H4 (cell line): ENCODE measurements at regions not wholly inside any gene's neighbourhood (a gene's known extent, or its start where the extent isn't known, plus 50 kb on each side); places are given as distances from the start of the nearest gene placed in this dataset.

Experiments
- DNase-seq: peaks from one replicate; pipeline ENCODE4 v3.0.0-alpha.2; 2015; ENCODE audit warnings: low spot score

DNA sequence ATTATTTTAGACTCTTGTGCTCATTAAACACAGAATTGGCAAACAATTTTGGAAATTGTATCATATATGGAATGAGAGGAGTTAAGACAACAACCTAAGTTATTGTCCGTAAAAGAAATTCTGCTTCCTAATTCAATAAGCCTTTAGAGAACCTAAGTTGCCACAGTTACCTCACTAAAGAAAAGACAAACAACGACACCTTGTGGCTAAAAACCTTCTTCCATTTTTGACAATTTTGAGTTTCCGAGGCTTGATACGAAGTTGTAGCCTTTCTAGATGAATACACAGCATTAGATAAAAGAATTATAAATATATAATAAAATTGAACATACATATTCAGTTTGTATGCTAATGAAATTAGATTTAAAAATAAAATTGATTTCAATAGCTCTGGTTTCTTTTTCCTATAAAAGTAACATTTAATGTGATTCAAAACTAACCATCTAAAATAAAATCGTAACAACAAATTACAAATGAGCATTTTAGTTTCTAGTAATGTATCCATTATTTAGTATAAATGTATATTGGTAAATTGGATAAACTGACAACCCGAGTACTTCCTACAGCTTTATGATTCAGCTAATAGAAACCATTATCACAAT lies 275.1 kb downstream of the GPM6A start:
- DNase-seq, result peak; percentile 63

DNA sequence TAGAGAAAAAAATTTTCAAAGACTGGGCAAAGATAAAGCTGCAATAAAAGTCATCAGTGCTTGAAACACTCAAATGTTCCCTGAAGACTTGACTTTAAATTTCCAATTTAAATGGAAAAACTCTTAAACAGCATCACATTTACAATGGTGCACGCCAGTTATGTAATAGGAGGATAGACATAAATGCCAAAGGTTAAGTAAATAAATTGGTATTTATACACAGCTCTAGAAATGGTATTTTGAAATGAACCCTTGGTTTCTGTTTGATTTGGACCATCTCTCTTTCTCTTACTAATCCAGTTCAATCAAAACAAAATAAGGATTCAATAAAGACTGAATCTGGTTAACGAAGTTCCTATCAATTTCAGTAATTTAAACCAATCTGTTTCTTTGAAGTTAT lies 272.6 kb downstream of the GPM6A start:
- no peak for DNase-seq

DNA sequence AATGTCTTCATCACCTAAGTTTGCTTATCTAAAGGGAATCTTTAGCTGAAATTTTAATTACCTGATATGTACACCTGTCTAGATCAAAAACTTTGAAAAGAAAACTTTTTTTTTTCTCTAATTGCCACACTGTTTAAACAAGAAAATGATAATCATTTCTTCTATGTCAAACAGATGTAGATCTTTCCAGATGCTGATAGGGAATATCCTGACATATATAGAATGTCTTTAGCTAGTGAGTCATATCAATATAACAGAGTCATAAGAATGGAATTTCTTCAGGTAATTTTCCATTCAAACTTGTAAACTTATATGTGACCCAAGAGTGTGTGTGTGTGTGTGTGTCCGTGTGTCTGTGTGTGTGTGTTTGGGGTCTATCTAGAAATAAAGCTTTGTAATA lies 271.9 kb downstream of the GPM6A start:
- no peak for DNase-seq

DNA sequence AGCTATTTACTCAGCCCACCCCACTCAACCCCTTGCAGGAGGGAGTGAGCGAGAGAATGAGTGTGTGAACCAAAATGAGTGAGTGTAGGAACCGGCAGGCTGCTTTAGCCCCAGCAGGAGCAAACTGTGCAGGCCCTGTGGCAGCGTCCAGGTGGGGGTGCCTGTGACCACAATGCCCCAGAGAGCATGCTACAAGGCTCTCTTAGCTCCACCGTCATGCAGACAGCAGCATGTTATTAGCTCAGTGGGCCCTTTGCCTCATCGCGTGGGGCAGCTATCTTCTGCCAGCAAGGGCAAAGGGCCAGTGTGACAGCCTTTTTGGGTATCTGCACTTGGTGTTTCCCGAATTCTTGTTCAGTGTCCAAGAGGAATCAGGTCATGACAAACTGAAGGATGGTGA lies 271.3 kb downstream of the GPM6A start:
- no peak for DNase-seq

DNA sequence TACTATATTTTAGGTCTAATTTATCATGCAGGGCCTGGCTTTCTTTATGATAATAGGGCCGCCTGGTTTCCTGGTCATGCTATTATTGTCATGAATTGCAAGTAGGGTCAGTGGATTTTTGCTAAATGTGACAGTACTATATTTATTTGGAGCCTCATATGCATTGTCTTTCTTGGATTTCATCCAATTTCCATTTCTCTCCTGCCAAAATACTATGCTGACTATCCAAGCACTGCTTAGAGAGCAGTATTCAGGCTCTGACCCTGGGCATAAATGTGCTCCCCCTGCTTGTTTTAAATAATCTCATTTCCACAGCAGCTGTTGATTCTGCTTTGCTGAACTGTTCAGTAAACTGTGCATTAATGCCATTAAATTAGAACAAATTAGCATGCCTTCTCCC lies 269.3 kb downstream of the GPM6A start:
- DNase-seq, result no peak

DNA sequence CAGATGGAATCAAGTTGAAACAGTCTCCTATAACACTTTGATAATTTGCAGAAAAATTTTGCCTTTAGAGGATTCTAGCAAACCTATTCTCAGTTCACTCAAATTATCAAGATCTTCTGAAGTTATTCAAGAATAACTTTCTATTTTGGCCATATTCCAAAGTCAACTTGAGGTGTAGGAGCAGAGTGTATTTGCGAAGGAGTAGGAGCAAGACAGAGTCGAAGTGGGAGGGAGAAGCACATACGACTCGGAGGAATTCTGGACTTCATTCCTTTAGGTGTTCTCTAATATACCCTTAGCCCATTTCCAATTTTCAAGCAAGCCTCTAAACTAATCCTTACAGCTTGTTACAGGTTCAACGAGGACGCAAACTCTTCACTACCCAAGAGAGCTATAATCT lies 252.9 kb downstream of the GPM6A start:
- no peak for DNase-seq

DNA sequence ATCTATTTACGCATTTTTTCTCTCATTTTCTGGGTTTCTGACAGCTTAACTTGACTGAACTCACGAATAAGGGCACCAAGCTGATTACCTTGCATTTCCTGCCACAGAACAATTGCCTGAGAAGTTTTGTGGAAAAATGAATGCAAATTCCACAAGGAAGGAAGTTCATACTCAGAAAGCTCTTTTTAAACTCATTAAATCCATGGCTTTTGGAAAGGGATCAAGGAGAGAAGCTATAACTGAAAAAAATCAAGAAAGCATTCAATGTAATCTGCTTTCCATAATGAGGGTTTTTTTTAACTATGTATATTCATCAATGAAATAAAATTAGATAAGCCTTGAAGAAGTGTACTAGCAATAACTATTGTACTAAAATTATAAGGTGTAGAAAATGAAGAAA lies 252.5 kb downstream of the GPM6A start:
- DNase-seq, result no peak

DNA sequence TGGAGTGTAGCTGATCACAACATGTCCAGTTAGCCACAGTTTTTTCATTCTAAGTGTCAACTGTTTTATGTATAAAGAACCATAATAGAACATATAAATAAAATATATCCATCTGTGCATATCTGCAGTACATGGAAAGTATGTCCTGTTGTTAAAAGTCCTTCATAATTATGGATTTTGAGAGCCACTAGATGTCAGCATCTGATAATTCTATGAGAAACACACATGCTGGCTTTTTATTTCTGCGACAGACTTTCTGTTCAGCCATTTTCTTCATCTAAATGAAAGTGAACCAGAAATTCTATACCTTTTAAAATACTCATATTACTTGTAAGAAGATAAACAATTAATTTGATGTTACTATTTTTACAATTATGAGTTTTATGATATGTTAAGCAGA lies 251.5 kb downstream of the GPM6A start:
- peak; percentile 34 for DNase-seq

DNA sequence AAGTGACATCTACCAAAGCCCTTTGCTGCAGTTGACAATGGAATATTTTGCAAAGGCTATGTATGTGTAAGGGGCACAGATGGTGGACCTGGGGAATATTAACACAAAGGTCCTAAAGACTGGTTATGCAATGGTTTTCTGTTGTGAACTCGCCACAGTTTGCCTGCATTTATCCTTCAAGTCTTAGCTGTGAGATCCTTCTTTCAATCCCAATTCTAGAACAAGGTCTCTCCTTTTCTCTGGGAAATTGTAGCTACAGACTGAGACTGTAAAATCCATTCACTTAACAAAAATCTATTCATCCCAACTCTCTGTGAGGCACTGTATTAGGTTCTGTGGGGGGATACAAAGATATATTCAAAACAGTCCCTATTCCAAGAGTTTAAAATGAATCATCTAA lies 250.4 kb downstream of the GPM6A start:
- no peak for DNase-seq

DNA sequence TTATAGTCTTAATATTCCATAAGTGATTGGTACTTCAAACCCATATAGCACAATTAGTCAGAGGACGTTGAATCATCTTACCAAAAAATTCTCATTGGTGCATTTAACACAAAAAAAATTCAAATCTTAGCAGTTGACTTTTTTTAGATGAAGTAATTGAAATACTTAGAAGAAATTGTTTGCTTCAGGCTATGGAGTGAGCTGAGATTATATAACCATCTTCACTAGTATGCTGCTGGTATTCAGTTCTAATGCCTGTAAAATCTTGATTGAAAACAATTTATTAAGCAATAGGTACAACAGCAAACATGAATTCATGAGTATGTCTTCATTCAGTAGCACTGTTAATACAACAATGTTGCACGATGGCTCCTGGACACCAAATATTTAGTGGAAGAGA lies 250.0 kb downstream of the GPM6A start:
- no peak for DNase-seq

DNA sequence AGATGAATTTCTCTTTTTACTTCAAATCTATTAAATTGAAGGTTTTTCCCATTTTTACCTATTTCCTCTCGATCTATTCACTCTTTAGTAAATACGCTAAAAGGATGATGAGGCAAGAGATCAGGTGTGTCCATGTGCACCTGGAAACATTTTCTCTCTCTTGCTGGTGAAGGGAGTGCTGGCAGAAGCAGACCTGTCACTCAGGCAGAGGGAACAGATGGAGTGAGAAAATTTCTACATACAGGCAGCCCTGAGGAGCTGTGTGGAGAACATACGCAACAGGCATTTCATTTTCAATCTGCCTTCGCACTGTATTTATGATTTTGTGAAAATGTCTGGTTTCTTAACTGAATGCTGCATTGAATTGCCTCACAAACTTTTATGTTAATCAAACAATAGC lies 249.5 kb downstream of the GPM6A start:
- no peak for DNase-seq
